ENCODE measurements at regions not wholly inside any gene's neighbourhood (a gene's known extent, or its start where the extent isn't known, plus 50 kb on each side); places are given as distances from the start of the nearest gene placed in this dataset.

GRCh38 chr15:24733659-24734058 is 58.1 kb downstream of the NPAP1 start:
- Histone ChIP-seq H3K4ac (ENCODE audit: low read depth, low read length) (no peak overlapping the region), H4K5ac (ENCODE audit: insufficient read length, low read depth, low read length) (no peak overlapping the region), H3K79me1 (ENCODE audit: insufficient read depth, low read depth, low read length, poor library complexity, severe bottlenecking) (no peaks in the 10 kb centered on the region), H3K9ac (ENCODE audit: extremely low read depth, insufficient read length, low read length) (no peak overlapping the region), H3K27ac (ENCODE audit: insufficient read length, low read depth, low read length) (no peak overlapping the region), H2BK20ac (ENCODE audit: low read depth, low read length, poor library complexity, severe bottlenecking) (no peak overlapping the region), H2AFZ (ENCODE audit: low read length) (no peak overlapping the region), H2BK15ac (ENCODE audit: low read depth, low read length) (no peak overlapping the region), H3K79me2 (ENCODE audit: insufficient read depth, low read length) (no peaks in the 10 kb centered on the region), H3K9me3 (ENCODE audit: control insufficient read depth, low read depth, low read length) (peaks cover 31% of the 10 kb centered on the region), H3K4me2 (ENCODE audit: insufficient read depth, insufficient read length, low read length) (no peak overlapping the region), H3K14ac (ENCODE audit: insufficient read depth, low read length) (no peak overlapping the region), H3K23ac (ENCODE audit: insufficient read length, low read depth, low read length) (no peak overlapping the region), H3T11ph (ENCODE audit: low read length) (no peak overlapping the region), H3K27me3 (ENCODE audit: insufficient read depth, low read length) (no peaks in the 10 kb centered on the region), H3K4me1 (ENCODE audit: insufficient read depth, low read length) (no peaks in the 10 kb centered on the region), H4K20me1 (ENCODE audit: control insufficient read depth, insufficient read depth, insufficient read length) (no peaks in the 10 kb centered on the region), H2BK5ac (ENCODE audit: insufficient read length, low read length) (no peak overlapping the region), H4K91ac (ENCODE audit: insufficient read length, low read depth, low read length) (no peak overlapping the region), H3K23me2 (ENCODE audit: insufficient read length, low read depth, low read length, poor library complexity, severe bottlenecking) (no peaks in the 10 kb centered on the region), H2AK5ac (ENCODE audit: insufficient read length, low read length) (no peak overlapping the region), H2BK12ac (ENCODE audit: insufficient read length, low read depth, low read length) (no peak overlapping the region), H4K8ac (replicated peaks; ENCODE audit: insufficient read length, low read depth, low read length) (no peak overlapping the region), H2BK120ac (ENCODE audit: low read depth, low read length, poor library complexity, severe bottlenecking) (no peak overlapping the region), H3K56ac (ENCODE audit: insufficient read length, low read depth, low read length) (no peak overlapping the region), H3K18ac (ENCODE audit: insufficient read length, low read depth, low read length) (no peak overlapping the region)
- Mint-ChIP-seq H3K4me1 (no peaks in the 10 kb centered on the region), H3K9me3 (peaks cover 50 to 53% of the 10 kb centered on the region in 2 experiments), H3K36me3 (ENCODE audit: insufficient read depth in 1 of 3, low read depth in 3 of 3) (no peaks in the 10 kb centered on the region; a peak in 1 of 7 replicates), H3K4me3 (no peak overlapping the region), H3K27me3 (ENCODE audit: low read depth) (no peaks in the 10 kb centered on the region; the same call in 1 of the 2 replicates), H3K27ac (no peak overlapping the region)
- no peak for DNase-seq
- WGBS (ENCODE audit: extremely low coverage, insufficient read length, low lambda C conversion rate), result no CpG with 5 or more reads among the region's 2 CpGs
- TF ChIP-seq, protein P1, sequence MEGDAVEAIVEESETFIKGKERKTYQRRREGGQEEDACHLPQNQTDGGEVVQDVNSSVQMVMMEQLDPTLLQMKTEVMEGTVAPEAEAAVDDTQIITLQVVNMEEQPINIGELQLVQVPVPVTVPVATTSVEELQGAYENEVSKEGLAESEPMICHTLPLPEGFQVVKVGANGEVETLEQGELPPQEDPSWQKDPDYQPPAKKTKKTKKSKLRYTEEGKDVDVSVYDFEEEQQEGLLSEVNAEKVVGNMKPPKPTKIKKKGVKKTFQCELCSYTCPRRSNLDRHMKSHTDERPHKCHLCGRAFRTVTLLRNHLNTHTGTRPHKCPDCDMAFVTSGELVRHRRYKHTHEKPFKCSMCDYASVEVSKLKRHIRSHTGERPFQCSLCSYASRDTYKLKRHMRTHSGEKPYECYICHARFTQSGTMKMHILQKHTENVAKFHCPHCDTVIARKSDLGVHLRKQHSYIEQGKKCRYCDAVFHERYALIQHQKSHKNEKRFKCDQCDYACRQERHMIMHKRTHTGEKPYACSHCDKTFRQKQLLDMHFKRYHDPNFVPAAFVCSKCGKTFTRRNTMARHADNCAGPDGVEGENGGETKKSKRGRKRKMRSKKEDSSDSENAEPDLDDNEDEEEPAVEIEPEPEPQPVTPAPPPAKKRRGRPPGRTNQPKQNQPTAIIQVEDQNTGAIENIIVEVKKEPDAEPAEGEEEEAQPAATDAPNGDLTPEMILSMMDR (conservative IDR thresholded peaks at IDR 0.05), result no peak

Data from H9 (cell line).